B cell (primary cell): ENCODE measurements at regions not wholly inside any gene's neighbourhood (a gene's known extent, or its start where the extent isn't known, plus 50 kb on each side); places are given as distances from the start of the nearest gene placed in this dataset.

Source experiments
- ATAC-seq: fragments of 200-7000 bp; cut with Tn5 transposase; one replicate; pipeline ENCODE4 v1.10.0; 2021; ENCODE audit warnings: low read depth, mild to moderate bottlenecking, moderate number of reproducible peaks, moderate library complexity
- CTCF ChIA-PET: fragments of 350-600 bp; sonication (Branson Sonifier 250); formaldehyde crosslinking; loops from one replicate; lab custom pipeline; 2021; ENCODE audit warnings: antibody characterized with exemption, inconsistent platforms; lab: Charles Lee
- POLR2A ChIA-PET: fragments of 350-600 bp; sonication (Branson Sonifier 250); formaldehyde crosslinking; loops from one replicate; lab custom pipeline; 2021; ENCODE audit warnings: antibody characterized with exemption; lab: Charles Lee
- DNase-seq: peaks from one replicate; pipeline ENCODE4 v3.0.0; 2013
- H2AFZ ChIP-seq: 2 replicates; pipeline ENCODE4 v1.6.1; 2012; ENCODE audit warnings: mild to moderate bottlenecking, low read depth, low read length; ENCODE audit not compliant: insufficient read depth, poor library complexity, severe bottlenecking
- H3K27ac ChIP-seq, 2 donors: 1 replicate in 1 of 2; 2 replicates in 1 of 2; pipeline ENCODE4 v1.5.1; 2012 to 2013; ENCODE audit warnings: low read length in 2 of 2, mild to moderate bottlenecking in 2 of 2, moderate library complexity in 1 of 2
- H3K27me3 ChIP-seq, 4 experiments: fragments of 200-600 bp in 1 of 4; sonication (generic) in 1 of 4; replicated peaks in 1 of 4; 1 replicate in 2 of 4; 2 replicates in 2 of 4; pipeline versions ENCODE4 v1.6.1 to v1.7.0; 2013 to 2016; ENCODE audit warnings: low read length in 3 of 4, mild to moderate bottlenecking in 2 of 4, mixed read lengths in 1 of 4, moderate library complexity in 1 of 4; ENCODE audit not compliant: insufficient read depth in 4 of 4, control insufficient read depth in 3 of 4; ENCODE audit errors: control extremely low read depth in 1 of 4
- H3K36me3 ChIP-seq, 2 experiments: replicated peaks in 1 of 2; 1 replicate in 1 of 2; 2 replicates in 1 of 2; pipeline versions ENCODE4 v1.6.1 to v1.7.1; 2013; ENCODE audit warnings: low read length in 1 of 2; ENCODE audit not compliant: insufficient read depth in 2 of 2, control insufficient read depth in 1 of 2; ENCODE audit errors: control extremely low read depth in 1 of 2, extremely low read depth in 1 of 2
- H3K4me1 ChIP-seq, 2 donors: fragments of 200-600 bp in 1 of 2; sonication (generic) in 1 of 2; 1 replicate in 1 of 2; 2 replicates in 1 of 2; pipeline versions ENCODE4 v1.5.1 to v1.6.1; 2013 to 2017; ENCODE audit warnings: low read length in 2 of 2; ENCODE audit not compliant: control insufficient read depth in 2 of 2, insufficient read depth in 2 of 2
- H3K4me2 ChIP-seq: replicated peaks from 2 replicates; pipeline ENCODE3; 2012; ENCODE audit warnings: mild to moderate bottlenecking, low read depth, low read length; ENCODE audit not compliant: poor library complexity, severe bottlenecking
- H3K4me3 ChIP-seq, 5 experiments: fragments of 200-600 bp in 1 of 5; sonication (generic) in 1 of 5; 1 replicate in 3 of 5; 2 replicates in 2 of 5; pipeline versions ENCODE4 v1.5.1 to v1.7.0; 2011 to 2016; ENCODE audit warnings: low read length in 4 of 5, mild to moderate bottlenecking in 4 of 5, low read depth in 2 of 5, control low read depth in 1 of 5, moderate library complexity in 1 of 5; ENCODE audit not compliant: insufficient read depth in 1 of 5; ENCODE audit errors: control extremely low read depth in 1 of 5, extremely low read depth in 1 of 5
- H3K79me2 ChIP-seq: fragments of 200-600 bp; sonication (generic); one replicate; pipeline ENCODE4 v1.6.0; 2016; ENCODE audit warnings: low read length; ENCODE audit not compliant: control insufficient read depth, insufficient read depth
- H3K9ac ChIP-seq: fragments of 200-600 bp; sonication (generic); 2 replicates; pipeline ENCODE4 v1.6.1; 2017; ENCODE audit warnings: mild to moderate bottlenecking, low read length, moderate library complexity
- H3K9me3 ChIP-seq, 3 donors: one replicate each; pipeline versions ENCODE4 v1.6.1 to v1.7.1; 2013; ENCODE audit warnings: low read length in 2 of 3; ENCODE audit not compliant: control insufficient read depth in 2 of 3, insufficient read depth in 1 of 3; ENCODE audit errors: control extremely low read depth in 1 of 3
- H4K20me1 ChIP-seq: 2 replicates; pipeline ENCODE4 v1.6.0; 2012; ENCODE audit warnings: mild to moderate bottlenecking, low read length; ENCODE audit not compliant: insufficient read depth, control insufficient read depth, poor library complexity, severe bottlenecking
- H3K27ac Mint-ChIP-seq: one replicate; pipeline ENCODE4 v1.8.0; 2021; ENCODE audit warnings: mixed read lengths
- H3K27me3 Mint-ChIP-seq: one replicate; pipeline ENCODE4 v1.8.0; 2021; ENCODE audit warnings: mixed read lengths
- H3K4me1 Mint-ChIP-seq: one replicate; pipeline ENCODE4 v1.8.0; 2021; ENCODE audit warnings: mixed read lengths
- H3K4me3 Mint-ChIP-seq: one replicate; pipeline ENCODE4 v1.8.0; 2021; ENCODE audit warnings: mixed read lengths
- H3K9me3 Mint-ChIP-seq: one replicate; pipeline ENCODE4 v1.8.0; 2022; ENCODE audit warnings: mixed read lengths; ENCODE audit not compliant: insufficient read depth
- CTCF ChIP-seq: fragments of 200-600 bp; IDR thresholded peaks from one replicate; pipeline ENCODE4 v1.8.0; 2022; ENCODE audit warnings: antibody characterized with exemption, mild to moderate bottlenecking
- EZH2 ChIP-seq: IDR thresholded peaks from 2 replicates; pipeline ENCODE4 v1.6.1; 2012; ENCODE audit warnings: borderline replicate concordance, low read depth, mild to moderate bottlenecking, moderate library complexity, low read length; ENCODE audit not compliant: insufficient read depth, poor library complexity, severe bottlenecking
- WGBS: methylation state at CpG from one replicate; pipeline ENCODE4 v1.1.5; 2013; ENCODE audit warnings: missing lambda C conversion rate; ENCODE audit not compliant: insufficient coverage; 5-methylcytosine and 5-hydroxymethylcytosine counted together
- intact Hi-C: fragments of 100-400 bp; cut with micrococcal nuclease; formaldehyde crosslinking; loops from one replicate; pipeline ENCODE4 v1.10.0; 2022

- Histone ChIP-seq H3K27me3 (no peaks in the 10 kb centered on the region), H4K20me1 (no peaks in the 10 kb centered on the region), H2AFZ (no peak overlapping the region), H3K9ac (no peak overlapping the region), H3K4me3 (no peak overlapping the region), H3K4me1 (no peaks in the 10 kb centered on the region), H3K36me3 (no peaks in the 10 kb centered on the region), H3K79me2 (no peaks in the 10 kb centered on the region), H3K27ac (no peak overlapping the region), H3K9me3 (peaks cover 0 to 9% (median 0%) of the 10 kb centered on the region in 3 donors), H3K4me2 (no peak overlapping the region)
- CTCF ChIA-PET: no interaction called here
- POLR2A ChIA-PET: no interaction called here
- ATAC-seq: no peak
- TF ChIP-seq EZH2: no peak
- no peak for TF ChIP-seq CTCF
- whole genome bisulfite sequencing: 87% methylated on average over 12 of the region's 12 CpGs
- no peaks in the 10 kb centered on the region for H3K9me3 Mint-ChIP-seq
- H3K27ac Mint-ChIP-seq: no peak overlapping the region
- H3K4me1 Mint-ChIP-seq: no peaks in the 10 kb centered on the region
- intact Hi-C loops: no loop called here
- H3K27me3 Mint-ChIP-seq: no peaks in the 10 kb centered on the region
- H3K4me3 Mint-ChIP-seq: no peak overlapping the region
- DNase-seq: no peak
Measured at GRCh38 chr3:145903472-145904013, 257.4 kb downstream of the PLOD2 start.

GRCh38 chr3:145904138-145904537, 256.8 kb downstream of the PLOD2 start:
- ChIA-PET CTCF (no interaction called here), POLR2A (no interaction called here)
- peak; percentile 4 for DNase-seq
- 92% methylated on average over 7 of the region's 7 CpGs for WGBS
- Histone ChIP-seq H3K36me3 (no peaks in the 10 kb centered on the region), H2AFZ (no peak overlapping the region), H3K79me2 (no peaks in the 10 kb centered on the region), H3K9me3 (peaks cover 0 to 9% (median 0%) of the 10 kb centered on the region in 3 donors), H3K4me2 (no peak overlapping the region), H3K27ac (no peak overlapping the region), H3K4me1 (no peaks in the 10 kb centered on the region), H3K9ac (no peak overlapping the region), H4K20me1 (no peaks in the 10 kb centered on the region), H3K4me3 (no peak overlapping the region), H3K27me3 (no peaks in the 10 kb centered on the region)
- Mint-ChIP-seq H3K9me3 (no peaks in the 10 kb centered on the region), H3K27me3 (no peaks in the 10 kb centered on the region), H3K4me3 (no peak overlapping the region), H3K27ac (no peak overlapping the region), H3K4me1 (no peaks in the 10 kb centered on the region)
- intact Hi-C loops: no loop called here
- no peak for ATAC-seq
- TF ChIP-seq EZH2 (no peak), CTCF (no peak)
